ENCODE measurements at regions not wholly inside any gene's neighbourhood (a gene's known extent, or its start where the extent isn't known, plus 50 kb on each side); places are given as distances from the start of the nearest gene placed in this dataset.
"Not testable (repeated sequence)": the region's sequence is repeated elsewhere in the genome, so short reads cannot be mapped to it uniquely, and the experiment has no call there.

- no peak overlapping the region for H3K27ac ChIP-seq
- TF ChIP-seq POLR2AphosphoS5 (IDR thresholded peaks at IDR 0.05) (no peak), POLR2A (IDR thresholded peaks at IDR 0.05) (no peak)
- TF ChIP-seq, protein P1, sequence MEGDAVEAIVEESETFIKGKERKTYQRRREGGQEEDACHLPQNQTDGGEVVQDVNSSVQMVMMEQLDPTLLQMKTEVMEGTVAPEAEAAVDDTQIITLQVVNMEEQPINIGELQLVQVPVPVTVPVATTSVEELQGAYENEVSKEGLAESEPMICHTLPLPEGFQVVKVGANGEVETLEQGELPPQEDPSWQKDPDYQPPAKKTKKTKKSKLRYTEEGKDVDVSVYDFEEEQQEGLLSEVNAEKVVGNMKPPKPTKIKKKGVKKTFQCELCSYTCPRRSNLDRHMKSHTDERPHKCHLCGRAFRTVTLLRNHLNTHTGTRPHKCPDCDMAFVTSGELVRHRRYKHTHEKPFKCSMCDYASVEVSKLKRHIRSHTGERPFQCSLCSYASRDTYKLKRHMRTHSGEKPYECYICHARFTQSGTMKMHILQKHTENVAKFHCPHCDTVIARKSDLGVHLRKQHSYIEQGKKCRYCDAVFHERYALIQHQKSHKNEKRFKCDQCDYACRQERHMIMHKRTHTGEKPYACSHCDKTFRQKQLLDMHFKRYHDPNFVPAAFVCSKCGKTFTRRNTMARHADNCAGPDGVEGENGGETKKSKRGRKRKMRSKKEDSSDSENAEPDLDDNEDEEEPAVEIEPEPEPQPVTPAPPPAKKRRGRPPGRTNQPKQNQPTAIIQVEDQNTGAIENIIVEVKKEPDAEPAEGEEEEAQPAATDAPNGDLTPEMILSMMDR (IDR thresholded peaks at IDR 0.05), result no peak
- H3K9me3 ChIP-seq, result no peaks in the 10 kb centered on the region
- no peaks in the 10 kb centered on the region for H3K4me1 ChIP-seq
- no peak overlapping the region for H3K4me3 ChIP-seq
- H3K36me3 ChIP-seq, result no peaks in the 10 kb centered on the region
- H3K27me3 ChIP-seq, result no peaks in the 10 kb centered on the region
- intact Hi-C loops (cut with DNase I; ENCODE audit: low total_unique reads), result no loop called here
- no peak for DNase-seq (ENCODE audit: low spot score in 2 of 2)
These were observed 64.4 kb upstream of the PTHLH start for GRCh38 chr12:28036940-28037339.

GRCh38 chr12:28040246-28040645, 67.7 kb upstream of the PTHLH start:
- Histone ChIP-seq H3K36me3 (no peaks in the 10 kb centered on the region), H3K9me3 (no peaks in the 10 kb centered on the region), H3K4me1 (no peaks in the 10 kb centered on the region), H3K27me3 (no peaks in the 10 kb centered on the region), H3K4me3 (no peak overlapping the region), H3K27ac (no peak overlapping the region)
- intact Hi-C loops (cut with DNase I; ENCODE audit: low total_unique reads), result no loop called here
- DNase-seq (ENCODE audit: low spot score in 2 of 2), result no peak
- TF ChIP-seq, protein P1 (IDR thresholded peaks at IDR 0.05), result no peak
- no peak for TF ChIP-seq POLR2AphosphoS5 (IDR thresholded peaks at IDR 0.05)
- TF ChIP-seq POLR2A (IDR thresholded peaks at IDR 0.05), result no peak

DNA sequence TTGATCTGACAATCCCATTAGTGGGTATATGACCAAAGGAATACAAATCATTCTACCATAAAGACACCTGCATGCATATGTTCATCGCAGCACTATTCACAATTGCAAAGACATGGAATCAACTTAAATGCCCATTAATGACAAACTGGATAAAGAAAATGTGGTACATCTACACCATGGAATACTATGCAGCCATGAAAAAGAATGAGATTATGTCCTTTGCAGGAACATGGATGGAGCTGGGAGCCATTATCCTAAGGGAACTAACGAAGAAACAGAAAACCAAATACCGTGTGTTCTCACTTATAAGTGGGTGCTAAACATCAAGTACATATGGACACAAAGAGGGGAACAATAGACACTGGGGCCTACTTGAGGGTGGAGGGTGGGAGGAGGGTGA, 74.1 kb upstream of the PTHLH start:
- H3K27ac ChIP-seq; H3K27me3 ChIP-seq; intact Hi-C loops (cut with DNase I; ENCODE audit: low total_unique reads); H3K4me3 ChIP-seq; H3K9me3 ChIP-seq; H3K36me3 ChIP-seq; DNase-seq (ENCODE audit: low spot score in 2 of 2); H3K4me1 ChIP-seq: not testable (repeated sequence)

- H3K36me3 ChIP-seq, result no peaks in the 10 kb centered on the region
- TF ChIP-seq POLR2AphosphoS5 (IDR thresholded peaks at IDR 0.05) (no peak), POLR2A (IDR thresholded peaks at IDR 0.05) (no peak)
- TF ChIP-seq, protein P1 (IDR thresholded peaks at IDR 0.05), result no peak
- no peaks in the 10 kb centered on the region for H3K4me1 ChIP-seq
- no peak for DNase-seq (ENCODE audit: low spot score in 2 of 2)
- no peak overlapping the region for H3K4me3 ChIP-seq
- H3K27ac ChIP-seq, result no peak overlapping the region
- H3K9me3 ChIP-seq, result no peaks in the 10 kb centered on the region
- no peaks in the 10 kb centered on the region for H3K27me3 ChIP-seq
- intact Hi-C loops (cut with DNase I; ENCODE audit: low total_unique reads), result no loop called here
These were observed 78.1 kb upstream of the PTHLH start for GRCh38 chr12:28050606-28051005.

GRCh38 chr12:28051516-28052354, 79.2 kb upstream of the PTHLH start:
- intact Hi-C loops (cut with DNase I; ENCODE audit: low total_unique reads), result no loop called here
- DNase-seq (ENCODE audit: low spot score in 2 of 2), result no peak
- no peak overlapping the region for H3K27ac ChIP-seq
- no peaks in the 10 kb centered on the region for H3K4me1 ChIP-seq
- H3K9me3 ChIP-seq, result no peaks in the 10 kb centered on the region
- no peaks in the 10 kb centered on the region for H3K36me3 ChIP-seq
- TF ChIP-seq POLR2AphosphoS5 (IDR thresholded peaks at IDR 0.05) (no peak), POLR2A (IDR thresholded peaks at IDR 0.05) (no peak)
- TF ChIP-seq, protein P1 (IDR thresholded peaks at IDR 0.05), result no peak
- no peak overlapping the region for H3K4me3 ChIP-seq
- no peaks in the 10 kb centered on the region for H3K27me3 ChIP-seq
